IPS-NIHi7 (cell line): ENCODE measurements at regions not wholly inside any gene's neighbourhood (a gene's known extent, or its start where the extent isn't known, plus 50 kb on each side); places are given as distances from the start of the nearest gene placed in this dataset.
"Not testable (repeated sequence)": the region's sequence is repeated elsewhere in the genome, so short reads cannot be mapped to it uniquely, and the experiment has no call there.

ENCODE experiments used
- DNase-seq: peaks from one replicate; pipeline ENCODE4 v3.0.0; 2012; ENCODE audit warnings: mixed read lengths; ENCODE audit errors: extremely low spot score

- no peak for DNase-seq
These were observed 96.7 kb upstream of the UMPS start for GRCh38 chr3:124633524-124633923.

- DNase-seq, result peak; percentile 40
These were observed 95.8 kb upstream of the UMPS start for GRCh38 chr3:124634210-124635168.

- no peak for DNase-seq
These were observed 95.1 kb upstream of the UMPS start for GRCh38 chr3:124635169-124635539.

GRCh38 chr3:124636101-124636862, 94.0 kb upstream of the UMPS start:
- DNase-seq, result peak; percentile 50

GRCh38 chr3:124636863-124637296, 93.4 kb upstream of the UMPS start:
- no peak for DNase-seq

- no peak for DNase-seq
These were observed 90.6 kb upstream of the UMPS start for GRCh38 chr3:124639406-124640237.

- no peak for DNase-seq
These were observed 89.5 kb upstream of the UMPS start for GRCh38 chr3:124640635-124641306.

GRCh38 chr3:124643453-124643852, 86.8 kb upstream of the UMPS start:
- no peak for DNase-seq

GRCh38 chr3:124646186-124646585, 84.1 kb upstream of the UMPS start:
- DNase-seq, result not testable (repeated sequence)

GRCh38 chr3:124648551-124648950, 81.7 kb upstream of the UMPS start:
- no peak for DNase-seq

- no peak for DNase-seq
These were observed 79.5 kb upstream of the UMPS start for GRCh38 chr3:124650798-124651197.

GRCh38 chr3:124651416-124651815, 78.8 kb upstream of the UMPS start:
- DNase-seq, result not testable (repeated sequence)

GRCh38 chr3:124652009-124652408, 78.2 kb upstream of the UMPS start:
- no peak for DNase-seq

GRCh38 chr3:124653071-124653796, 77.0 kb upstream of the UMPS start:
- no peak for DNase-seq

GRCh38 chr3:124653797-124654469, 76.3 kb upstream of the UMPS start:
- DNase-seq, result no peak

- no peak for DNase-seq
These were observed 75.8 kb upstream of the UMPS start for GRCh38 chr3:124654470-124654845.

- no peak for DNase-seq
These were observed 73.7 kb upstream of the UMPS start for GRCh38 chr3:124656531-124656930.

GRCh38 chr3:124657138-124657537, 73.1 kb upstream of the UMPS start:
- DNase-seq, result no peak

GRCh38 chr3:124658270-124658669, 72.0 kb upstream of the UMPS start:
- DNase-seq, result no peak

GRCh38 chr3:124659175-124659574, 71.1 kb upstream of the UMPS start:
- no peak for DNase-seq
